TTC549 (cell line): ENCODE measurements at regions not wholly inside any gene's neighbourhood (a gene's known extent, or its start where the extent isn't known, plus 50 kb on each side); places are given as distances from the start of the nearest gene placed in this dataset.

Experiments
- FAIRE-seq: peaks from 2 replicates; lab custom pipeline; 2012; peaks lifted over from hg19 to GRCh38; lab: Jason Lieb, UNC

GRCh38 chr2:155151472-155151871 lies 453.0 kb downstream of the KCNJ3 start:
- FAIRE-seq: no peak

- FAIRE-seq: no peak
Measured at GRCh38 chr2:155145758-155146229, 447.3 kb downstream of the KCNJ3 start.

- no peak for FAIRE-seq
Measured at GRCh38 chr2:155141418-155141817, 442.9 kb downstream of the KCNJ3 start.

GRCh38 chr2:155125585-155126230 lies 427.2 kb downstream of the KCNJ3 start:
- no peak for FAIRE-seq

GRCh38 chr2:155115846-155116245 lies 417.4 kb downstream of the KCNJ3 start:
- FAIRE-seq: no peak

GRCh38 chr2:155111070-155111469 lies 412.6 kb downstream of the KCNJ3 start:
- no peak for FAIRE-seq

GRCh38 chr2:155109527-155109926 lies 411.0 kb downstream of the KCNJ3 start:
- FAIRE-seq: no peak

- no peak for FAIRE-seq
Measured at GRCh38 chr2:155100261-155100660, 401.8 kb downstream of the KCNJ3 start.

GRCh38 chr2:155099784-155100183 lies 401.3 kb downstream of the KCNJ3 start:
- FAIRE-seq: no peak

GRCh38 chr2:155095613-155096012 lies 397.1 kb downstream of the KCNJ3 start:
- no peak for FAIRE-seq

- no peak for FAIRE-seq
Measured at GRCh38 chr2:155080373-155080772, 381.9 kb downstream of the KCNJ3 start.

- FAIRE-seq: no peak
Measured at GRCh38 chr2:155070489-155070888, 372.0 kb downstream of the KCNJ3 start.

GRCh38 chr2:155062922-155063258 lies 364.4 kb downstream of the KCNJ3 start:
- no peak for FAIRE-seq

GRCh38 chr2:155062250-155062921 lies 363.9 kb downstream of the KCNJ3 start:
- FAIRE-seq: no peak

GRCh38 chr2:155060896-155061295 lies 362.4 kb downstream of the KCNJ3 start:
- FAIRE-seq: no peak

GRCh38 chr2:155054712-155055111 lies 356.2 kb downstream of the KCNJ3 start:
- FAIRE-seq: no peak

- no peak for FAIRE-seq
Measured at GRCh38 chr2:155043097-155043496, 344.6 kb downstream of the KCNJ3 start.

GRCh38 chr2:155035308-155035707 lies 336.8 kb downstream of the KCNJ3 start:
- FAIRE-seq: no peak

- no peak for FAIRE-seq
Measured at GRCh38 chr2:155033652-155034051, 335.2 kb downstream of the KCNJ3 start.

- no peak for FAIRE-seq
Measured at GRCh38 chr2:155030296-155030695, 331.8 kb downstream of the KCNJ3 start.

GRCh38 chr2:155026651-155027174 lies 328.2 kb downstream of the KCNJ3 start:
- FAIRE-seq: no peak

- no peak for FAIRE-seq
Measured at GRCh38 chr2:155023674-155024073, 325.2 kb downstream of the KCNJ3 start.

GRCh38 chr2:155022531-155022930 lies 324.0 kb downstream of the KCNJ3 start:
- no peak for FAIRE-seq

GRCh38 chr2:155021618-155022017 lies 323.1 kb downstream of the KCNJ3 start:
- no peak for FAIRE-seq
